K562 (cell line): ENCODE measurements at regions not wholly inside any gene's neighbourhood (a gene's known extent, or its start where the extent isn't known, plus 50 kb on each side); places are given as distances from the start of the nearest gene placed in this dataset.

Experiments
- ATAC-seq: fragments of 200-7000 bp; cut with Tn5 transposase; 3 replicates; pipeline ENCODE4 v1.9.1; 2020; ENCODE audit warnings: moderate library complexity
- BruUV-seq: library from RNA; stranded (reverse); fragments of 400-500 nt; replicated peaks from 2 replicates; lab custom pipeline; 2021; lab: Mats Ljungman, UMichigan
- CTCF ChIA-PET: fragments of 300-600 bp; formaldehyde crosslinking; extraction: SDS; loops from one replicate; lab custom pipeline; 2021; ENCODE audit warnings: low intra/inter-chr PET ratio; lab: Yijun Ruan, JAX
- POLR2A ChIA-PET: fragments of 300-600, 350-650 bp; sonication (Branson Sonifier 250); formaldehyde crosslinking; extraction: SDS; loops from one replicate; lab custom pipeline; 2021; ENCODE audit warnings: antibody characterized with exemption, inconsistent platforms; lab: Yijun Ruan, JAX
- DNase-seq, 4 experiments: peaks; one replicate each; pipeline versions ENCODE4 v3.0.0 to v3.0.0-alpha.2; 2011 to 2018; ENCODE audit warnings: low spot score in 3 of 4, mixed read lengths in 3 of 4; ENCODE audit errors: extremely low read depth in 1 of 4
- FAIRE-seq: peaks from 2 replicates; lab custom pipeline; 2011; peaks lifted over from hg19 to GRCh38; lab: Jason Lieb, UNC
- H2AFZ ChIP-seq: 2 replicates; pipeline ENCODE4 v1.6.0; 2011; ENCODE audit warnings: low read depth, low read length, control low read depth, inconsistent platforms
- H3K27ac ChIP-seq: fragments of 200-600 bp; 3 replicates; pipeline ENCODE4 v1.8.0; 2011; ENCODE audit warnings: low read depth, mild to moderate bottlenecking, control low read depth, inconsistent platforms, low read length, moderate library complexity, mixed read lengths; ENCODE audit errors: extremely low read depth
- H3K27me3 ChIP-seq, 2 experiments: fragments of 300-600 bp in 1 of 2; 2 replicates in 1 of 2; 3 replicates in 1 of 2; pipeline versions ENCODE4 v1.6.0 to v1.8.0; 2011; ENCODE audit warnings: inconsistent platforms in 2 of 2, low read length in 2 of 2, mild to moderate bottlenecking in 1 of 2, mixed read lengths in 1 of 2, moderate library complexity in 1 of 2; ENCODE audit not compliant: control insufficient read depth in 2 of 2, insufficient read depth in 2 of 2
- H3K36me3 ChIP-seq: fragments of 300-600 bp; 3 replicates; pipeline ENCODE4 v1.8.0; 2011; ENCODE audit warnings: mild to moderate bottlenecking, low read length, inconsistent platforms; ENCODE audit not compliant: control insufficient read depth, insufficient read depth
- H3K4me1 ChIP-seq, 2 experiments: fragments of 200-600 bp in 1 of 2; replicated peaks in 1 of 2; 2 replicates in 1 of 2; 3 replicates in 1 of 2; pipeline versions ENCODE4 v1.5.1 to v1.8.0; 2011; ENCODE audit warnings: inconsistent platforms in 2 of 2, low read length in 2 of 2, mild to moderate bottlenecking in 1 of 2, mixed read lengths in 1 of 2, moderate library complexity in 1 of 2; ENCODE audit not compliant: control insufficient read depth in 2 of 2, insufficient read depth in 2 of 2
- H3K4me2 ChIP-seq: 2 replicates; pipeline ENCODE4 v1.6.1; 2011; ENCODE audit warnings: low read length, control low read depth, inconsistent platforms, mixed read lengths; ENCODE audit not compliant: insufficient read depth
- H3K4me3 ChIP-seq: fragments of 200-600 bp; sonication (generic), shearing (Covaris generic); 2 replicates; pipeline ENCODE4 v1.5.1; 2016; ENCODE audit warnings: control low read depth, inconsistent platforms
- H3K79me2 ChIP-seq: fragments of 200-600 bp; 3 replicates; pipeline ENCODE4 v1.8.0; 2011; ENCODE audit warnings: low read length, inconsistent platforms; ENCODE audit not compliant: control insufficient read depth, insufficient read depth
- H3K9ac ChIP-seq, 2 experiments: 2 replicates each; pipeline versions ENCODE4 v1.6.0 to v1.6.1; 2011; ENCODE audit warnings: low read depth in 2 of 2, low read length in 2 of 2, control low read depth in 1 of 2, inconsistent platforms in 1 of 2, mild to moderate bottlenecking in 1 of 2, mixed read lengths in 1 of 2; ENCODE audit not compliant: insufficient read depth in 1 of 2
- H3K9me1 ChIP-seq: one replicate; pipeline ENCODE4 v1.6.0; 2011; ENCODE audit warnings: inconsistent platforms, mild to moderate bottlenecking, low read length, moderate library complexity; ENCODE audit not compliant: control insufficient read depth, insufficient read depth
- H3K9me3 ChIP-seq: replicated peaks from 2 replicates; pipeline ENCODE4 v1.5.1; 2011; ENCODE audit warnings: low read depth, low read length, inconsistent platforms; ENCODE audit not compliant: control insufficient read depth, insufficient read depth
- H4K20me1 ChIP-seq: replicated peaks from 2 replicates; pipeline ENCODE4 v1.6.1; 2011; ENCODE audit warnings: low read length, inconsistent platforms, mixed read lengths; ENCODE audit not compliant: control insufficient read depth, insufficient read depth
- ARNT ChIP-seq, 2 experiments: fragments of 450-650 bp; IDR thresholded peaks; 2 replicates each; pipeline ENCODE4 v1.6.1; 2016; ENCODE audit warnings: mild to moderate bottlenecking in 1 of 2
- ZNF395 ChIP-seq: fragments of 200-800 bp; sonication (Bioruptor generic); IDR thresholded peaks from 2 replicates; pipeline ENCODE4 v1.6.1; 2017; ENCODE audit warnings: missing genetic modification characterization, missing compliant biosample characterization
- ZNF766 ChIP-seq: fragments of 200-800 bp; sonication (Bioruptor generic); conservative IDR thresholded peaks from 2 replicates; pipeline ENCODE4 v1.6.1; 2016; ENCODE audit warnings: missing genetic modification characterization, missing compliant biosample characterization
- ZZZ3 ChIP-seq: fragments of 450-650 bp; IDR thresholded peaks from 2 replicates; pipeline ENCODE4 v1.6.1; 2016; ENCODE audit warnings: antibody characterized with exemption, mild to moderate bottlenecking, moderate library complexity
- WGBS: fragments of 100-300 bp; shearing (Covaris generic); methylation state at CpG from one replicate; pipeline ENCODE4 v1.1.6; 2016; ENCODE audit warnings: low coverage, mixed read lengths; ENCODE audit not compliant: insufficient coverage; ENCODE audit errors: missing lambda C conversion rate; 5-methylcytosine and 5-hydroxymethylcytosine counted together
- in situ Hi-C: fragments of 300-500 bp; cut with MboI; formaldehyde crosslinking; loops from 4 replicates; pipeline ENCODE4 v1.15.0; 2018; ENCODE audit warnings: inconsistent platforms, mixed read lengths
- intact Hi-C: fragments of 100-400 bp; cut with micrococcal nuclease; formaldehyde crosslinking; loops from 2 replicates; pipeline ENCODE4 v1.14.2; 2022
- TF ChIP-seq, protein P1 (sequence below): fragments of 450-650 bp; IDR thresholded peaks from 2 replicates; pipeline ENCODE4 v1.6.1; 2017; ENCODE audit warnings: antibody characterized with exemption, mild to moderate bottlenecking

DNA sequence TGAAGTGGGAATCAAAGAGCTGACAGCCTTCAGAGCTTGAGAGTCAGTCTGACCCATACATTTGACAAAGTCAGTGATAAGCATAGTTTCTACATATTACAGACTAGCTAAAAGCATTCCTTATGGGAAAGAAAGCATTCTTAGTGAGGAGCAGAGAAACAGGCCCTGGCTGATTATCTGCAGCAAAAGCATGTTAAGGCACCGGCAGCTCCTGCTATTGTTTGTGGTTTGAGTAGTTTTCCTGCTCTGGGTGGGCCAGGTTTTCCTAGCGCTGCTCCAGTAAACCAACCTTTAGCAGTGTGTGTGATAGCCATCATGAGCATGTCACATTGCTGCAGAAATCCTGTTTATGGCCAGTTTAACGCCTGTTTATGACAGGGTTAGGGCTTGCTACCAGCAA, 51.6 kb upstream of the WDR1 start:
- FAIRE-seq: no peak
- ChIA-PET POLR2A (interaction anchor here (0.8 to 1.7 kb wide), 7 partner anchors 10 to 290 kb away, joined by 3 to 5 read pairs (median 4); no protein-coding TSS in a partner anchor), CTCF (interaction anchor here (0.5 kb wide), 1 partner anchor 17 kb away, joined by 3 read pairs; no protein-coding TSS in a partner anchor)
- Histone ChIP-seq H3K79me2 (peaks cover 29% of the 10 kb centered on the region; the same call in 2 of the 3 replicates), H3K9me3 (0 out of 2 replicates have a peak, but pooled peaks cover 3% of the 10 kb centered on the region), H3K9ac (0 out of 4 replicates have a peak overlapping the region, but pooled peaks of 1 of the 2 experiments have one; percentile 14), H3K4me3 (no peak overlapping the region), H3K9me1 (no peaks in the 10 kb centered on the region), H4K20me1 (no peaks in the 10 kb centered on the region), H2AFZ (peak overlapping the region; percentile 58), H3K36me3 (no peaks in the 10 kb centered on the region), H3K4me2 (peak overlapping the region; percentile 22)
- WGBS: 25% methylated on average over 3 of the region's 3 CpGs
- BruUV-seq: no TSS peak
- intact Hi-C loops: no loop called here
- ATAC-seq: no peak
- TF ChIP-seq ARNT (IDR thresholded peaks at IDR 0.05) (no peak), ZNF395 (CRISPR knock-in tag) (0 out of 2 replicates have a peak, but pooled peaks have one; percentile 45), ZZZ3 (no peak), ZNF766 (CRISPR knock-in tag) (peak; percentile 27; the same call in 1 of the 2 replicates)
- TF ChIP-seq, protein P1, sequence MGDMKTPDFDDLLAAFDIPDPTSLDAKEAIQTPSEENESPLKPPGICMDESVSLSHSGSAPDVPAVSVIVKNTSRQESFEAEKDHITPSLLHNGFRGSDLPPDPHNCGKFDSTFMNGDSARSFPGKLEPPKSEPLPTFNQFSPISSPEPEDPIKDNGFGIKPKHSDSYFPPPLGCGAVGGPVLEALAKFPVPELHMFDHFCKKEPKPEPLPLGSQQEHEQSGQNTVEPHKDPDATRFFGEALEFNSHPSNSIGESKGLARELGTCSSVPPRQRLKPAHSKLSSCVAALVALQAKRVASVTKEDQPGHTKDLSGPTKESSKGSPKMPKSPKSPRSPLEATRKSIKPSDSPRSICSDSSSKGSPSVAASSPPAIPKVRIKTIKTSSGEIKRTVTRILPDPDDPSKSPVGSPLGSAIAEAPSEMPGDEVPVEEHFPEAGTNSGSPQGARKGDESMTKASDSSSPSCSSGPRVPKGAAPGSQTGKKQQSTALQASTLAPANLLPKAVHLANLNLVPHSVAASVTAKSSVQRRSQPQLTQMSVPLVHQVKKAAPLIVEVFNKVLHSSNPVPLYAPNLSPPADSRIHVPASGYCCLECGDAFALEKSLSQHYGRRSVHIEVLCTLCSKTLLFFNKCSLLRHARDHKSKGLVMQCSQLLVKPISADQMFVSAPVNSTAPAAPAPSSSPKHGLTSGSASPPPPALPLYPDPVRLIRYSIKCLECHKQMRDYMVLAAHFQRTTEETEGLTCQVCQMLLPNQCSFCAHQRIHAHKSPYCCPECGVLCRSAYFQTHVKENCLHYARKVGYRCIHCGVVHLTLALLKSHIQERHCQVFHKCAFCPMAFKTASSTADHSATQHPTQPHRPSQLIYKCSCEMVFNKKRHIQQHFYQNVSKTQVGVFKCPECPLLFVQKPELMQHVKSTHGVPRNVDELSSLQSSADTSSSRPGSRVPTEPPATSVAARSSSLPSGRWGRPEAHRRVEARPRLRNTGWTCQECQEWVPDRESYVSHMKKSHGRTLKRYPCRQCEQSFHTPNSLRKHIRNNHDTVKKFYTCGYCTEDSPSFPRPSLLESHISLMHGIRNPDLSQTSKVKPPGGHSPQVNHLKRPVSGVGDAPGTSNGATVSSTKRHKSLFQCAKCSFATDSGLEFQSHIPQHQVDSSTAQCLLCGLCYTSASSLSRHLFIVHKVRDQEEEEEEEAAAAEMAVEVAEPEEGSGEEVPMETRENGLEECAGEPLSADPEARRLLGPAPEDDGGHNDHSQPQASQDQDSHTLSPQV: peak; percentile 27; the same call in 1 of the 2 replicates
- TF ChIP-seq, all 486 proteins: peak for 3
- Histone ChIP-seq H3K27ac (peak overlapping the region; percentile 32), H3K4me1 (peaks cover 15 to 75% of the 10 kb centered on the region in 2 experiments), H3K27me3 (no peaks in the 10 kb centered on the region)
- DNase-seq: no peak
- in situ Hi-C loops: loop anchor here (5.0 to 25.0 kb wide), 2 partner anchors 234 to 1244 kb away; no protein-coding TSS in a partner anchor
